ENCODE measurements at regions not wholly inside any gene's neighbourhood (a gene's known extent, or its start where the extent isn't known, plus 50 kb on each side); places are given as distances from the start of the nearest gene placed in this dataset.
"Not testable (repeated sequence)": the region's sequence is repeated elsewhere in the genome, so short reads cannot be mapped to it uniquely, and the experiment has no call there.

- DNase-seq = peak in 2 of 4 experiments; percentile 11 to 29
Measured at GRCh38 chr6:169868458-169868857, 117.0 kb downstream of the ERMARD start.

GRCh38 chr6:169867751-169868191 is 116.3 kb downstream of the ERMARD start:
- no peak for DNase-seq

GRCh38 chr6:169866668-169867521 is 115.5 kb downstream of the ERMARD start:
- no peak for DNase-seq

- DNase-seq = no peak
Measured at GRCh38 chr6:169866140-169866534, 114.7 kb downstream of the ERMARD start.

GRCh38 chr6:169865346-169866139 is 114.1 kb downstream of the ERMARD start:
- no peak for DNase-seq

GRCh38 chr6:169864148-169865020 is 113.0 kb downstream of the ERMARD start:
- DNase-seq = no peak

- no peak for DNase-seq
Measured at GRCh38 chr6:169863710-169864109, 112.3 kb downstream of the ERMARD start.

GRCh38 chr6:169862892-169863525 is 111.6 kb downstream of the ERMARD start:
- no peak for DNase-seq

GRCh38 chr6:169862043-169862891 is 110.8 kb downstream of the ERMARD start:
- no peak for DNase-seq

GRCh38 chr6:169861431-169862042 is 110.1 kb downstream of the ERMARD start:
- DNase-seq = no peak

GRCh38 chr6:169859978-169860703 is 108.7 kb downstream of the ERMARD start:
- no peak for DNase-seq

GRCh38 chr6:169859401-169859977 is 108.1 kb downstream of the ERMARD start:
- DNase-seq = no peak

- DNase-seq = no peak
Measured at GRCh38 chr6:169858935-169859351, 107.5 kb downstream of the ERMARD start.

- DNase-seq = no peak
Measured at GRCh38 chr6:169858293-169858934, 107.0 kb downstream of the ERMARD start.

GRCh38 chr6:169857343-169858292 is 106.2 kb downstream of the ERMARD start:
- DNase-seq = no peak

- not testable (repeated sequence) for DNase-seq
Measured at GRCh38 chr6:169856442-169857342, 105.3 kb downstream of the ERMARD start.

GRCh38 chr6:169854813-169855212 is 103.4 kb downstream of the ERMARD start:
- no peak for DNase-seq
